HepG2 (cell line): ENCODE measurements at regions not wholly inside any gene's neighbourhood (a gene's known extent, or its start where the extent isn't known, plus 50 kb on each side); places are given as distances from the start of the nearest gene placed in this dataset.
A peak's percentile ranks its signal among the peaks of the same experiment; 100 is the strongest.

Source experiments
- ARNT2 ChIP-seq: sonication (generic); formaldehyde crosslinking; IDR thresholded peaks from 2 replicates; pipeline ENCODE4 v1.8.0; 2022; ENCODE audit warnings: mild to moderate bottlenecking, low read depth, missing genetic modification reagents, moderate library complexity
- FOXA3 ChIP-seq: IDR thresholded peaks from 2 replicates; pipeline ENCODE4 v1.6.1; 2016; ENCODE audit warnings: missing genetic modification reagents, missing compliant biosample characterization
- FOXC1 ChIP-seq: sonication (generic); formaldehyde crosslinking; IDR thresholded peaks from 2 replicates; pipeline ENCODE4 v1.8.0; 2022; ENCODE audit warnings: mild to moderate bottlenecking, missing genetic modification reagents, borderline replicate concordance
- HNRNPL ChIP-seq: fragments of 200-400 bp; formaldehyde crosslinking; IDR thresholded peaks from 2 replicates; pipeline ENCODE4 v1.6.1; 2017; ENCODE audit warnings: mild to moderate bottlenecking, low read depth, low read length
- MED1 ChIP-seq: sonication (generic); formaldehyde crosslinking; IDR thresholded peaks from 2 replicates; pipeline ENCODE4 v1.4.0; 2020; ENCODE audit warnings: missing genetic modification reagents
- MXI1 ChIP-seq: IDR thresholded peaks from 3 replicates; pipeline ENCODE4 v1.6.1; 2012; ENCODE audit warnings: low read depth, low read length, inconsistent platforms, borderline replicate concordance
- RARG ChIP-seq: sonication (generic); formaldehyde crosslinking; IDR thresholded peaks from 2 replicates; pipeline ENCODE4 v1.4.0; 2020; ENCODE audit warnings: low read depth, mild to moderate bottlenecking, missing genetic modification reagents
- RCOR2 ChIP-seq: IDR thresholded peaks from 2 replicates; pipeline ENCODE4 v1.6.1; 2016; ENCODE audit warnings: missing biosample characterization, missing genetic modification reagents
- SIX4 ChIP-seq: sonication (generic); formaldehyde crosslinking; IDR thresholded peaks from 2 replicates; pipeline ENCODE4 v1.4.0; 2020; ENCODE audit warnings: missing genetic modification reagents
- ZIK1 ChIP-seq: sonication (generic); formaldehyde crosslinking; IDR thresholded peaks from 2 replicates; pipeline ENCODE4 v1.5.0; 2020; ENCODE audit warnings: mild to moderate bottlenecking, low read depth, missing genetic modification reagents, borderline replicate concordance
- ZNF256 ChIP-seq: sonication (generic); formaldehyde crosslinking; conservative IDR thresholded peaks from 2 replicates; pipeline ENCODE4 v1.4.0; 2020; ENCODE audit warnings: missing genetic modification reagents
- ZNF83 ChIP-seq: sonication (generic); formaldehyde crosslinking; IDR thresholded peaks from 2 replicates; pipeline ENCODE4 v1.4.0; 2020; ENCODE audit warnings: missing genetic modification reagents, mild to moderate bottlenecking, borderline replicate concordance
- TF ChIP-seq, protein P1 (sequence below): sonication (generic); formaldehyde crosslinking; conservative IDR thresholded peaks from 2 replicates; pipeline ENCODE4 v1.8.0; 2022; ENCODE audit warnings: mild to moderate bottlenecking, moderate library complexity, missing genetic modification reagents
- TF ChIP-seq, protein P2 (sequence below): sonication (generic); formaldehyde crosslinking; IDR thresholded peaks from 2 replicates; pipeline ENCODE4 v1.4.0; 2020; ENCODE audit warnings: missing genetic modification reagents
- TF ChIP-seq, protein P3 (sequence below): sonication (generic); formaldehyde crosslinking; IDR thresholded peaks from 2 replicates; pipeline ENCODE4 v1.5.1; 2020; ENCODE audit warnings: missing genetic modification reagents, mild to moderate bottlenecking, borderline replicate concordance
- TF ChIP-seq, protein P4 (sequence below): sonication (generic); formaldehyde crosslinking; IDR thresholded peaks from 2 replicates; pipeline ENCODE4 v1.5.1; 2020; ENCODE audit warnings: missing genetic modification reagents, mild to moderate bottlenecking, borderline replicate concordance

DNA sequence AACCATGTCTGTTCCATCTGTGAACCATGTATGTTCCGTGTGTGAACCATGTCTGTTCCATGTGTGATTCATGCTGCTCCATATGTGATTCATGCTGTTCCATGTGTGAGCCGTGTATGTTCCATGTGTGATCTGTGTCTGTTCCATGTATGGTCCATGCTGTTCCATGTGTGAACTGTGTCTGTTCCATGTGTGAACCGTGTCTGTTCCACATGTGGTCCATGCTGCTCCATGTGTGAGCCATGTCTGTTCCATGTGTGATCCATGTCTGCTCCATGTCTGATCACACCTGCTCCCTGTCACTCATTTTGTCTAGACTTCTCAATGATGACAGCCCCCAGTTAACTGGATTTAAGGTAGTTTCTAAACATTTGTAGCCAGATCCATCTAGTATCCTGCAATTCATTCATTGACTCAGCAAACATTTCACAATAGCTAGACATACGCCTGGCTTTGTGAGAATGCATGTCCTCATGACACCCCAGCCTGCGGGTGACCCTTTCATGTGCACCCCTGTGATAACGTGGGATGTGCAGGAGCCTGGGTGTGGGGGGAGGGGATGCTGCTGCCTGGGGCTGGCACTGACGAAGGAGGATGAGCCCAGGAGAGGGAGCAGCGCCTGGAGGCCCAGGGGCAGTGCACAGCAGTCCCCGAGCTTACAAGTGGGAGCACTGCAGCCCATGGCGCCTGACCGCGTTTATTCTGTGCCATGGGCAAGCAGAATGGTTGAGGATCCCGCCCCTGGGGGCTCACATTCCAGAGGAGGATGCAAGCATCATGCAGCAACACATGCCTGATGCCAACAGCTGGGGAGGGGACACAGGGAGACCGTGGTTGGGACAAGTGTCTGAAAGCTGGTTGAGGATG lies 74.1 kb upstream of the METTL9 start (continued):
- TF ChIP-seq, protein P1, sequence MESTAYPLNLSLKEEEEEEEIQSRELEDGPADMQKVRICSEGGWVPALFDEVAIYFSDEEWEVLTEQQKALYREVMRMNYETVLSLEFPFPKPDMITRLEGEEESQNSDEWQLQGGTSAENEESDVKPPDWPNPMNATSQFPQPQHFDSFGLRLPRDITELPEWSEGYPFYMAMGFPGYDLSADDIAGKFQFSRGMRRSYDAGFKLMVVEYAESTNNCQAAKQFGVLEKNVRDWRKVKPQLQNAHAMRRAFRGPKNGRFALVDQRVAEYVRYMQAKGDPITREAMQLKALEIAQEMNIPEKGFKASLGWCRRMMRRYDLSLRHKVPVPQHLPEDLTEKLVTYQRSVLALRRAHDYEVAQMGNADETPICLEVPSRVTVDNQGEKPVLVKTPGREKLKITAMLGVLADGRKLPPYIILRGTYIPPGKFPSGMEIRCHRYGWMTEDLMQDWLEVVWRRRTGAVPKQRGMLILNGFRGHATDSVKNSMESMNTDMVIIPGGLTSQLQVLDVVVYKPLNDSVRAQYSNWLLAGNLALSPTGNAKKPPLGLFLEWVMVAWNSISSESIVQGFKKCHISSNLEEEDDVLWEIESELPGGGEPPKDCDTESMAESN (CRISPR knock-in tag) = peak; percentile 98
- peak; percentile 97 for TF ChIP-seq FOXC1 (CRISPR knock-in tag)
- TF ChIP-seq FOXA3 = peak; percentile 97
- TF ChIP-seq ZIK1 (CRISPR knock-in tag) = peak; percentile 15
- TF ChIP-seq RCOR2 = peak; percentile 99
- peak; percentile 90 for TF ChIP-seq ZNF256 (CRISPR knock-in tag)
- peak; percentile 92 for TF ChIP-seq SIX4
- TF ChIP-seq MED1 (CRISPR knock-in tag) = peak; percentile 93
- peak; percentile 97 for TF ChIP-seq ARNT2
- TF ChIP-seq MXI1 = peak; percentile 87
- TF ChIP-seq, protein P2, sequence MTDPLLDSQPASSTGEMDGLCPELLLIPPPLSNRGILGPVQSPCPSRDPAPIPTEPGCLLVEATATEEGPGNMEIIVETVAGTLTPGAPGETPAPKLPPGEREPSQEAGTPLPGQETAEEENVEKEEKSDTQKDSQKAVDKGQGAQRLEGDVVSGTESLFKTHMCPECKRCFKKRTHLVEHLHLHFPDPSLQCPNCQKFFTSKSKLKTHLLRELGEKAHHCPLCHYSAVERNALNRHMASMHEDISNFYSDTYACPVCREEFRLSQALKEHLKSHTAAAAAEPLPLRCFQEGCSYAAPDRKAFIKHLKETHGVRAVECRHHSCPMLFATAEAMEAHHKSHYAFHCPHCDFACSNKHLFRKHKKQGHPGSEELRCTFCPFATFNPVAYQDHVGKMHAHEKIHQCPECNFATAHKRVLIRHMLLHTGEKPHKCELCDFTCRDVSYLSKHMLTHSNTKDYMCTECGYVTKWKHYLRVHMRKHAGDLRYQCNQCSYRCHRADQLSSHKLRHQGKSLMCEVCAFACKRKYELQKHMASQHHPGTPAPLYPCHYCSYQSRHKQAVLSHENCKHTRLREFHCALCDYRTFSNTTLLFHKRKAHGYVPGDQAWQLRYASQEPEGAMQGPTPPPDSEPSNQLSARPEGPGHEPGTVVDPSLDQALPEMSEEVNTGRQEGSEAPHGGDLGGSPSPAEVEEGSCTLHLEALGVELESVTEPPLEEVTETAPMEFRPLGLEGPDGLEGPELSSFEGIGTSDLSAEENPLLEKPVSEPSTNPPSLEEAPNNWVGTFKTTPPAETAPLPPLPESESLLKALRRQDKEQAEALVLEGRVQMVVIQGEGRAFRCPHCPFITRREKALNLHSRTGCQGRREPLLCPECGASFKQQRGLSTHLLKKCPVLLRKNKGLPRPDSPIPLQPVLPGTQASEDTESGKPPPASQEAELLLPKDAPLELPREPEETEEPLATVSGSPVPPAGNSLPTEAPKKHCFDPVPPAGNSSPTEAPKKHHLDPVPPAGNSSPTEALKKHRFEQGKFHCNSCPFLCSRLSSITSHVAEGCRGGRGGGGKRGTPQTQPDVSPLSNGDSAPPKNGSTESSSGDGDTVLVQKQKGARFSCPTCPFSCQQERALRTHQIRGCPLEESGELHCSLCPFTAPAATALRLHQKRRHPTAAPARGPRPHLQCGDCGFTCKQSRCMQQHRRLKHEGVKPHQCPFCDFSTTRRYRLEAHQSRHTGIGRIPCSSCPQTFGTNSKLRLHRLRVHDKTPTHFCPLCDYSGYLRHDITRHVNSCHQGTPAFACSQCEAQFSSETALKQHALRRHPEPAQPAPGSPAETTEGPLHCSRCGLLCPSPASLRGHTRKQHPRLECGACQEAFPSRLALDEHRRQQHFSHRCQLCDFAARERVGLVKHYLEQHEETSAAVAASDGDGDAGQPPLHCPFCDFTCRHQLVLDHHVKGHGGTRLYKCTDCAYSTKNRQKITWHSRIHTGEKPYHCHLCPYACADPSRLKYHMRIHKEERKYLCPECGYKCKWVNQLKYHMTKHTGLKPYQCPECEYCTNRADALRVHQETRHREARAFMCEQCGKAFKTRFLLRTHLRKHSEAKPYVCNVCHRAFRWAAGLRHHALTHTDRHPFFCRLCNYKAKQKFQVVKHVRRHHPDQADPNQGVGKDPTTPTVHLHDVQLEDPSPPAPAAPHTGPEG (CRISPR knock-in tag) = peak; percentile 94
- peak; percentile 96 for TF ChIP-seq HNRNPL
- TF ChIP-seq, protein P3, sequence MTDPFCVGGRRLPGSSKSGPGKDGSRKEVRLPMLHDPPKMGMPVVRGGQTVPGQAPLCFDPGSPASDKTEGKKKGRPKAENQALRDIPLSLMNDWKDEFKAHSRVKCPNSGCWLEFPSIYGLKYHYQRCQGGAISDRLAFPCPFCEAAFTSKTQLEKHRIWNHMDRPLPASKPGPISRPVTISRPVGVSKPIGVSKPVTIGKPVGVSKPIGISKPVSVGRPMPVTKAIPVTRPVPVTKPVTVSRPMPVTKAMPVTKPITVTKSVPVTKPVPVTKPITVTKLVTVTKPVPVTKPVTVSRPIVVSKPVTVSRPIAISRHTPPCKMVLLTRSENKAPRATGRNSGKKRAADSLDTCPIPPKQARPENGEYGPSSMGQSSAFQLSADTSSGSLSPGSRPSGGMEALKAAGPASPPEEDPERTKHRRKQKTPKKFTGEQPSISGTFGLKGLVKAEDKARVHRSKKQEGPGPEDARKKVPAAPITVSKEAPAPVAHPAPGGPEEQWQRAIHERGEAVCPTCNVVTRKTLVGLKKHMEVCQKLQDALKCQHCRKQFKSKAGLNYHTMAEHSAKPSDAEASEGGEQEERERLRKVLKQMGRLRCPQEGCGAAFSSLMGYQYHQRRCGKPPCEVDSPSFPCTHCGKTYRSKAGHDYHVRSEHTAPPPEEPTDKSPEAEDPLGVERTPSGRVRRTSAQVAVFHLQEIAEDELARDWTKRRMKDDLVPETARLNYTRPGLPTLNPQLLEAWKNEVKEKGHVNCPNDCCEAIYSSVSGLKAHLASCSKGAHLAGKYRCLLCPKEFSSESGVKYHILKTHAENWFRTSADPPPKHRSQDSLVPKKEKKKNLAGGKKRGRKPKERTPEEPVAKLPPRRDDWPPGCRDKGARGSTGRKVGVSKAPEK (CRISPR knock-in tag) = 0 out of 2 replicates have a peak, but pooled peaks have one; percentile 23
- TF ChIP-seq ZNF83 = peak; percentile 33; the same call in 1 of the 2 replicates
- TF ChIP-seq, protein P4, sequence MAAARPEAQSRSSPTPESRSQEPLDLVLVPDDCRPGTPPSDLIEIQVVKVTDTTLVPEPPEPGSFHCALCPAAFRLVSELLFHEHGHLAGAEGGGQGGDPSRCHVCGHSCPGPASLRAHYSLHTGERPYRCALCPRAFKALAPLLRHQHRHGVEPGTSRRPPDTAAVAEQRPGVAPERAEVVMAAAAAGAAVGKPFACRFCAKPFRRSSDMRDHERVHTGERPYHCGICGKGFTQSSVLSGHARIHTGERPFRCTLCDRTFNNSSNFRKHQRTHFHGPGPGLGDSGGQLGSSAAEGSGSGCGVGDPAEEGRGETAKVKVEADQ (CRISPR knock-in tag) = peak; percentile 50; the same call in 1 of the 2 replicates
- peak; percentile 51; the same call in 1 of the 2 replicates for TF ChIP-seq RARG
